ENCODE measurements at regions not wholly inside any gene's neighbourhood (a gene's known extent, or its start where the extent isn't known, plus 50 kb on each side); places are given as distances from the start of the nearest gene placed in this dataset.

DNA sequence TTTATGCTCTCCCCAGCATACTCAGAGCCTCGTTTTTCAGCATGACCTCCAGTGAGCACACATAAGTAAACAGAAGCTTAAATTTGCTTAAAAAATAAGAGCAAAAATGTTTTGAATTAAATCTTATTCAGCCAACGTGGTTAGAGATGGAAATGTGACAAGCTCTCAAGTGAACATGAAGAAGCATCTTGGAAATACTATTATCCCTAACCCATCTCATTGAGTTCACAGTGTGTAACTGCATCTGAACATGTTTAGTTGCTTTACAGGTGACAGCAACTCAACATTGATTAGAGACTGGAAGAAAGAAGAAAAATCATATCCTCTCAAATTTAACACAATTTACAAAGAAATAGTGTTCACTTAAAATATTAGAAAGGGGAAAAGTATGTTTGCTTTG lies 1785.1 kb downstream of the MAT2B start:
- DNase-seq (ENCODE audit: low read depth): no peak
- TF ChIP-seq CTCF (IDR thresholded peaks at IDR 0.05; ENCODE audit: low read depth, low read length, missing control alignments): no peak
- no peak overlapping the region for H3K4me3 ChIP-seq (ENCODE audit: low read depth, low read length)

DNA sequence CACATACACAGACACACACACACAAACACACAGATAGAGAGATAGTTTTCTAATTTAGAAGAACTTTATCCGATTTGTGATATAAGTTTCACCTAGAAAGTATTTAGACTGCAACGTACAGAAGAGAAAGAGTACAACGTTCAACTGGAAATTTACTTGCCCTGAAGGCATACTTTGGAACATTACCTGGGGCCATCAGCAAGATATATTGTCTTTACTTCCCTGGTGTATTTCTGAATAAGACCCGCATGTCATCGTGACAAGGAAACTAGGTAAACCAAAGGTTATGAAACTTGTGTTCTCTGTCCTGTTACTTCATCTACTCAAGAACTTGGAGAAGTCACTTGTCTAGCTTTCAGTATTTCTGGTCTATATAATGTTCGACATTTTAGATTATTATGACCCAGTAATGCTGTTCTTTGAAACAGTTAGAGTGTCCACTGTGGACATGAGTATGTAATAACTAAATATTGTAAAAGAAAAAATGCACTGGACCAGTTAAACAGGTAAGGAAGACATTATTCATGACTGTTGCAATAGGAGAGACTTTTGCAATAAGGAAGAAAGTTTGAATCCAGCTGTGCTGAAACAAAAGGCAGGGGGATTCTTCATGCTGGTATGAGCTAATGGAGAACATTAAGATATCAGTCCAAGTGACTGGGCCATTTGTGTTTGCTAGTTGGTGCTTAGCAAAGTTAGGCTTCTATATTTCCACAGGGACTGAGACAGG lies 1791.1 kb downstream of the MAT2B start:
- no peak for TF ChIP-seq CTCF (IDR thresholded peaks at IDR 0.05; ENCODE audit: low read depth, low read length, missing control alignments)

DNA sequence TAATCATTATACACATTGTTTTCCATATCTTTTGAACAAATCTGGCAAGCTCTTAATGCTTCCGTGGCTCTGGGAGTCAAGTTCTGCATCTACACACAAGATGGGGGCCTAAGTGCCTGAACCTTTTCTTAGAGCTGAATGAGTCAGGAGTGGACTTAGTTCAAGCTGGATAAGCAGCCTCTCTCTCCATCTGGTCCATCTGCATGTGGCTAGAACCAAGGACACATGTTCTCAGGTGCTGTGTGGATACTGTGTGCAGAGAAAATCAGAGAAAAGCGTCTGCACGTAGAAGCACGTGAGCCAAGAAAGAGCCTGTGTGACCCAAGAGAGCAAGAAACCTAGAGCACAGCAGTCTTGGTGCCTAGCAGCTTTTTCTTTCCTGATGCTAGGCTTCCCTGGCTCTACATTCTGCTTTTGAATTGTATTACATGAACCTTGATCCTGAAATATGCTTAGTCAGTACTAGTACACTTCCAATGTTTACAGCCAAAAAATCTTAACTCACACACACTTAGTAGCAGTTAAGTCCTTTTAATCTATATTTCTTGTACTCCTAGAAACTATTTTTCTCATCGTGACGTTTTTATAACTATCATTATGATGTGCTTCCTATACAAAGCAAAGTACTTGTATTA lies 1798.9 kb downstream of the MAT2B start:
- no peak for TF ChIP-seq CTCF (IDR thresholded peaks at IDR 0.05; ENCODE audit: low read depth, low read length, missing control alignments)
- no peak for DNase-seq (ENCODE audit: low read depth)
- no peak overlapping the region for H3K4me3 ChIP-seq (ENCODE audit: low read depth, low read length)

More for the DNA sequence above, 1791.1 kb downstream of the MAT2B start:
- H3K4me3 ChIP-seq (ENCODE audit: low read depth, low read length): no peak overlapping the region
- DNase-seq (ENCODE audit: low read depth): no peak

DNA sequence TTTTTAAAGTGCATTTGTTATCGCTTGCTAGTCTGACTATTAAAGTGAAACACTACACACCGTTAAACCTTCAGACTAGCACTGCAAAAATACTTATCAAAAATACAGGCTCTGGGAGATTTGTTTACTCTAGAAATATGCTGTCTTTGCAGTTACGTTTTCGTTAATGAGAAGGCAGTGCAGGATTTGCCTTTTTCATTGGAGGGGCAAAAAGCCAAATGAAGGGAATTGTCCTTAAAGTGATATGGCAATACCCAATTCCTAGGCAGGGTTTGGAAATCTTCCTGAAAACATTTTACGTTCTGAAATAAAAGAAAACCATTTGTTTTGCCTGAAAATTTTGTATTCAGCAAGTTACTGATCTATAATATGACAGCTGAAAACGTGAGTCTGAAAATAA lies 1800.2 kb downstream of the MAT2B start:
- no peak for DNase-seq (ENCODE audit: low read depth)
- no peak overlapping the region for H3K4me3 ChIP-seq (ENCODE audit: low read depth, low read length)
- TF ChIP-seq CTCF (IDR thresholded peaks at IDR 0.05; ENCODE audit: low read depth, low read length, missing control alignments): no peak

DNA sequence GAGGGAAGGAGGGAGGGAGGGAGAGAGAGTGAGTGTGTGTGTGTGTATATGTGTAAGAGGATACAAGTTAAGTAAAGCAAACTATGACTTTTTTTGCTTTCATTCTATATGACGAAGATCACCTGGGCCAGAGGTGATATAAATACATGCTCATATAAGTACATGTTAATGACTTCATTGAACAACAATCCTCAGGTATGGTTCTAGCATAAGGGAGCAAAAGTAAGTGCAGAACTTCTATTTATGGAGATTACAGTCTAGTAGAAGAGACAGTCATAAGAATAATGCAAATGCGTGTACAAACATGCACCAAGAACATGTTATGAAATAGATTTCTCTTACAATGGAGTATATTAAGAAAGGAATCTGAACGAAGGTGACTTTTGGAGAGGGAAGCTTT lies 1804.0 kb downstream of the MAT2B start:
- DNase-seq (ENCODE audit: low read depth): no peak
- TF ChIP-seq CTCF (IDR thresholded peaks at IDR 0.05; ENCODE audit: low read depth, low read length, missing control alignments): no peak

DNA sequence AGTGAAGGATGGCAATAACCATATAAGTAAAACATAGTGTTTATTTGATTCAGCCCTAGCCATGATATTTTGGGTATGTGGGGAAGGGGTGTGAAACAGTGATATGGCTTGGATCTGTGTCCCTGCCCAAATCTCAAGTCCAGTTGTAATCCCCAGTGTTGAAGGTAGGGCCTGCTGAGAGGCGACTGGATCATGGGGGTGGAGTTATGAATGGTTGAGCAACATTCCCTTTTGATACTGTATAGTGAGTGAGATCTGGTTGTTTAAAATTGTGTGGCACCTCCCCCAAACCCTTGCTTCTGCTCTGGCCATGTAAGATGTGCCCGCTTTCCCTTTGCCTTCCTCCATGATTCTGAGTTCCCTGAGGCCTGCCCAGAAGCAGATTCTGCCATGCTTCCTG lies 1804.6 kb downstream of the MAT2B start:
- DNase-seq (ENCODE audit: low read depth): no peak
- H3K4me3 ChIP-seq (ENCODE audit: low read depth, low read length): no peak overlapping the region
- TF ChIP-seq CTCF (IDR thresholded peaks at IDR 0.05; ENCODE audit: low read depth, low read length, missing control alignments): no peak

More for the DNA sequence above, 1804.0 kb downstream of the MAT2B start:
- H3K4me3 ChIP-seq (ENCODE audit: low read depth, low read length): no peak overlapping the region

DNA sequence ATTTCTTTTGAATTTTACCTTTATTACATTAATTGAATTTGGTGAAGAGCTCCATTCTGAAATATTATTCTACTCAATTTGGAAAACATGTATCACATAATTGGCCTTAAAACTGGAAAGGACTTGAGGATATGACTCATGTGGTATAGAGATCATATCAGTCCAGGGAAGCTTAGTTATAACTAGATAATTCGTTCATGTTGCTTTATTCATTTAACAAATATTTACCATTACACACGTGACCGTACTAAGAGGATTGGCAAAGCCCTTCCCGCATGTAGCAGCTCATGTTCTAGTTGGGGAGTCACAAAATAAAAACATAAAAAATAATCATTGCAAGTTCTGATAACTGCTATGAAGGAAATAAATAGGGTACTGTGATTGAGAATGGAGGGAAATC lies 1816.5 kb downstream of the MAT2B start:
- DNase-seq (ENCODE audit: low read depth): no peak
- no peak overlapping the region for H3K4me3 ChIP-seq (ENCODE audit: low read depth, low read length)
- no peak for TF ChIP-seq CTCF (IDR thresholded peaks at IDR 0.05; ENCODE audit: low read depth, low read length, missing control alignments)

Data from GM12864 (cell line).